HG03378 (cell line): ENCODE measurements at regions not wholly inside any gene's neighbourhood (a gene's known extent, or its start where the extent isn't known, plus 50 kb on each side); places are given as distances from the start of the nearest gene placed in this dataset.

Experiments
- ATAC-seq: cut with Tn5 transposase; IDR thresholded peaks from one replicate; pipeline ENCODE4 v1.9.1; 2021; ENCODE audit warnings: mild to moderate bottlenecking, moderate library complexity; ENCODE audit not compliant: unreplicated experiment

DNA sequence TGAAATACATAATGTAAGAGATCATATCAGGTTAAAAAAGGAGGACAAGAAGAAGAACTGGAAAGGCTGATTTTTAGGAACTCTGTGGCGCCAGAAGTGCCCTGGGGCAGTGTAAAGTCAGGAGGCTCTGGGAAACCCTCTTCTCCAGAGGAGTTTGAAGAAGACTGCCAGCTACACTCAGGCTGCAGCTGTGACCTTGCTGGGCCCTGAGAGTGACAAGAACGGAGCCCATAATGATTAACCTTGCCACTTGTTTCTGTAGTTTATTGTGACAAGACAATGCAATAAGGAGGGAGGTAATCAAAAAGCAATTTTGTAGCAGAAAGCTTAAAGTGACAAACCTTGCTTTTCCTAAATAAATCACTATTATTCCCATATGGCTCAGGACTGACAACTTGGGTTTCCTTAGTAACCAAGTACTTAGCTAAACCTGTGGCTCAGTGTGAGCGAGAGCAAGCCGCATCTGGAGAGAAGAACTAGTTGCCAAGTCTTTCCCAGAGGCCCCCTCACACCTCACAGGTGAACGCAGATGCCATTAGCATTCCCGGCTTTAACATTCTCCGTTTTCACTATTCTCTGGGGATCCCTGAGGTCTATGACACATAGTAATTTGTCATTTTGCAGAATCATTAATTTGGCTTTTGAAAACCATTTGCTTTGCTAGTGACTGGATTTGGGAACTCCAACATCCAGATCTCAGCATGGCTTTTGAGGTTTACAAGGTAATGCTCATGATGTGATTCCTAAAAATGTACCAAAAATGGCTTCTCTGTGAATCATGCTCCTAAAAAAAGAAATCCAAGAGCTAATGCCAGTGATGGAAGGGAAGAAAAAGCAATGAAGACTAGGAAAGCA lies 115.9 kb downstream of the OMA1 start:
- no peak for ATAC-seq

DNA sequence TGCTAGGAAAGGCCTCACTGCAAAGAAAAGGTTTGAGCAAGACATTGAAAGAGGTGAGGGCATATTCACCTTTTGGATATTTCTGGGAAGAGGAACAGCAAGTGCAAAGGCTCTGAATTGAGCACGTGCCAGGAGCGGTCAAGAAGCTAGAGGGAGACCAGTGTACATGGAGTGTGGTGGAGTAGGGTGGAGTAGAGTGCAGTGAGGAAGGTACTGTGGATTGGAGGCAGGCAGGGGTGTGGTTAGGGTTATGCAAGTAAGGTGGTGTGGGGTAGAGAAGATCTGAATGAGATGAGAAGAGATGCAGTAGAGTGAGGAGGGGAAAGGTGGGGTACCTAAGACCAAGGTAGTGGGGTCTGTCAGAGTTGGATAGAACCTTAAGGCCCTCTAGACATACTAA lies 119.6 kb downstream of the OMA1 start:
- no peak for ATAC-seq

DNA sequence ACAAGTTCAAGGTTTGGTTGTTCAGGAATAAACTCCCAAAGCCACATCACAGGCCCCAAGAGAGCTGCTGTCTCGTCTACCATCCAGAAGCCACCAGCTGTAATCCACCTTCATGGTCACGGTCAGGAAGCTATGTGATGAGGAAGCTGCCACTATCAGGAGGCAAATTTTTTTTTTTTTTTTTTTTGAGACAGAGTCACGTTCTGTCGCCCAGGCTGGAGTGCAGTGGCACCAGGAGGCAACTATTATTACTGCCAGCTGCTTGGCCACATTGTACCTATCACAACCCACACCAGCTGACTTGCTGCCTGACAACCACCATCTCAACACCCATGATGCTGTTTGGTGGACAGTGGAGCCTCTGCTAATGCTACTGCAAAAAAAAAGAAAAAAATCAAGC lies 124.1 kb downstream of the OMA1 start:
- no peak for ATAC-seq

DNA sequence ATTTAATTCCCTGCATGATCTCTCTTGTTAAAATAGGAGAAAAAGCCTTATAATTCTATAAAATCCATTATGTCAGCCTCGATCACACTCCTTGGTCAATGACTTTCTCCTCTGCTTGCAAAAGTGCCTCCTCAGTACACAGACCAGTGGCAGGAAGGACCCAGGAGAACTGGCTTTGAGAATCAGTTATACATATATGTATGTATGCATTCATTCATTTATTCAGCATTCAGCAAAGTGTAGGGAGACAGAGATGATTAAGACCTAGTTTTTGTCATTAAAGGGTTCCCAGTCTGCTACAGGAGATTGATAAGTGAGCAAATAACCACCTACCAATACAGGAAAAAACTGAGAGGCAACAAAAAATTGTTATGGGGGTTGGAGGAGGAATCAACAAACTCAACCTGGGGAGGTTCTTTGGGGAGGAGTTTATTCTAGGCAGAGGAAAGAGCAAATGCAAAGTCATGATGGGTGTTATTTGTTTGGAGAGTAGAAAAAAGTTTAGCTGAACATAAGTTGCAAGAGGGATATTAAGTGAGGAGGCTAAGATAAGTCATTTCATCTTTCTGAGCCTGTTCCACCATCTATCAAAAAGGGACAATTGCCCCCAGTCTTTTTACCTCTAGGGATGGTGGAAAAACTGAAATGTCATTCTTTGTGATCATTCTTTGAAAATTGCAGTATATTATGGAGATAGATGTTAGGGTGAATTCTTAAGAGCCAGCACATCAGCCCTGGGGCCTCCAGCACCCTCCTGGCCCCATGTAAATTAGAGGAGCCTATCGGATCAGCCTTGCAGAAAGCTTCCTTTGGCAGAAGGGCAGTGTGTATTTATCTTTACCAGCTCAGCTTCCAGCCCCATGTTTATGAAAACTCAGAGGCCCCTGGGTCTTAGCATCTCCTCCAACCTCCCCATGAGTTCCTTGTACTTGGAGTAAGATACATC lies 128.0 kb downstream of the OMA1 start:
- no peak for ATAC-seq

DNA sequence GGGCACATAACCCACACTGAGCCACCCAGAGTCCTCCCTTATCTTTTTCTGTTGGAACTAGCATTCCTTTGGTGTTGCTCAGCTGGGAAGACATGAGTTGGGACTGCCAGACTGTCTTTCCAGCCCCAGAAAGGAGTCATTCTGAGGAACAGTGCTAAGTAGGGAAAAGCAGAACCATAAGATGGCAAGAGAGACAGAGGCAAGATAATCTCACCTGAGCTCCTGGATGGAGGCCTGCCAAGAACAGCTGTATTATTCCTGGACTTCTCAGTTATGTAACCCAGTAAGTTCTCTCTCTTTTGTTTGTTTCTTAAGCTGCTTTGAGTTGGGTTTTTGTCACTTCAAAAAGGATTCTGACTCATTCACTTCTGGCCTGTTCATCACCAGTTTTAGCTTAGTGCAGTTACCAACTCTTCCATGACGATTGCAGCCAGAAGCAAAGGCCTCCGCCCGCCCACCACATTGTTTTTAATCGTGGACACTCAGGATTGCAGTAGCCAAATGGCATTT lies 134.4 kb downstream of the OMA1 start:
- ATAC-seq = no peak

DNA sequence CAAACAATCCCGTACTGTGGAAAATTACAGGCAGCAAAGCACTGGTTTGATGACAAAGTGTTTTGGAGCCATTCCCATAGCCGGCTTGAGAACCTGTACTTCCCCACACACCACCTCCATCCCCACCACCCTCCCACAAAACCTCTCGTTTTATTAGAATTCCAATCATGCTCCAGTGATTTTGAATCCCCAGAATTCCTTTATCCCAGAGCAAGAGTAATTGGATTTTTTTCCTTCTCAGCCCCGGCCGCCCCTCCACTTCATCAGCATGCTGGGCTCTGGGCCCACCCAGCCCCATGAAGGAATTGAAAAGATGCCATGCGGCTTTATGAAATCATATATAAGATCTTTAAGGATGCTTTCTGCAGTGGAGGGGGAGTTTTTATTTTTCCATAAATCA lies 136.6 kb downstream of the OMA1 start:
- ATAC-seq = no peak

DNA sequence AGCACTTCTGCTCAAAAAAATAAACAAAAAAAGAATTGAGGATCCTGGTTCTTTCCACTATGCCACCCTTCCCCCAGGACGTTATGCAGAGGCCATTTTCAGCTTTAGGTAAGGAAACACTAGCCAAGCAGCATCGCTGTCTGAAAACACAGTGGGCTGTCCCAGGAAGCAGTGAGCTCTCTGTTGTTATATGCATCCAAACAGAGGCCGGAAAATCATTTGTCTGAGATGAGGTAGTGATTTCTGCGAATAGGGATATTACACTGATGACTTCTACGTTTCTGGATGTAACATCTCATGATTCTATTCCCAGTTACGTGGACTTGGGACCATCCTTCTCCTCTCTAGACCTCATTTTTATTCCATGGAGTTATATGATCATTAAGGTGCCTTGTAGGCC lies 137.2 kb downstream of the OMA1 start:
- no peak for ATAC-seq

DNA sequence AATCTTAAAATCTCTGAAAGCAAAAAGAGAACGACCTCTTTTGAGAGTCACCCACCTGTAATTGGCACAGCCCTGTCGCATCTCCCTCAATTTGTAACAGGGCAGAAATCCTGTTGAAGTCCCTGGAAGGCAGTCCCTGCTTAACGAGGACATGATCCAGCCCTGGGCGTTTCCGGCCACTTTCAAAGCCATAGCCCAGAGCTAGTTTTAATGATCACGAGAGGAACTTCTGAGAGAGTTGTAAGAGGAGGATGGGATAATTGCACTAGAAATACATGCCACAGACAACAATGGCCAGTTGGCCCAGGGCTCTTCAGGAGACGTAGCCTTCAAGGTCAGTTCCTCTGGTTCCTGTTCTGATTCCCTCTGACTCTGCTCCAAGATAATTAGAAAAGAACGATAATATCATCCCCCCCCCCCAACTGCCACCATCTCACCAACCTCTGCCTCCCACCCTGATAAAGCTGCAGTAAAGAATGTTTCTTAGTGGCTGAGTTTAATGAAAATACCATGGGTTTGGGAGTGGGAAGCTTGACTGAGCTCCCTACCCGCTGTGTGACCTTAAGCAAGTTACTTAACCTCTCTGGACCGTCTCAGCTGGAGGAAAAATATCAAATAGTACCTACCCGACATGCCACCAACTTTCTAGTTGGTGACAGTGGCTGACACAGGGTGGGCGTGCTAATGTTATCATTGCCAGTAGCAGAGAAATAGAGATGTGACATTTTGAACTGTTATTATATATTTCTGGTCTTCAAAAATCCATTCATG lies 140.0 kb downstream of the OMA1 start:
- no peak for ATAC-seq

DNA sequence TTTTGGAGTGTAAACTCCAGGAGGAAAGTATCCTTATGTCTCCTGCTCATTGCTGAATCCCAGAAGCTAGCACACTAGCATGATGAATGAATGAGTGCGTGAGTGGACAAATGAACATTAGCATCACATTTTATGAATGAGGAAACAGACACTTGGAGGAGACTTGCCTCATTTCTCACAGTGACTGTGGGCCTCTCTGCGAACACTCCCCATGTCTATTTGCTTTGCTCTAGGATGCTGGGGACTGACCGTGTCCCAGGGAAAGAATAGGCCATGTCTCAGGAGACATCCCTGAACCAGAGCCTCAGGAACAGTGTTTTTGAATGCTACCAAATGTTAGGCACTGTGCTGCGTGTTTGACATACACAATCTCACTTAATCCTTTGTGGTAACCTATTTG lies 140.9 kb downstream of the OMA1 start:
- no peak for ATAC-seq

DNA sequence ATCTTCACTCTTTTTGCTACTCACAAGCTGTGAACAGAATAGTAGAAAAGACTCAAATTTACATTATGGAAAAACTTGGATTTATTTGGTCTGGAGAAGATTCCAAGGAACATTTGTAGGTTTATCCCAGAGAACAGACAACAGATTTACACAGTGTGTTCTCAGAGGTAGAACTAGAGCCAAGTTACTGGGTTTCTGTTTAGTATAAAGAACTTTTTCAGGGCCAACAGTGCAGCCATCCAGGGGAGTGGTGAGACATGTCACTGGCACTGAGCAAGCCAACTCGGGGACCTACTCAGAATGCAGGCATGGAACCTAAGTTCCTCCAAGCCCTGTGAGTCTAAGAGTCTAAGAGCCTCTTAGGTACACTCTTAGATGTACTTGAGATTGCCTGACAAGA lies 142.6 kb downstream of the OMA1 start:
- ATAC-seq = no peak

DNA sequence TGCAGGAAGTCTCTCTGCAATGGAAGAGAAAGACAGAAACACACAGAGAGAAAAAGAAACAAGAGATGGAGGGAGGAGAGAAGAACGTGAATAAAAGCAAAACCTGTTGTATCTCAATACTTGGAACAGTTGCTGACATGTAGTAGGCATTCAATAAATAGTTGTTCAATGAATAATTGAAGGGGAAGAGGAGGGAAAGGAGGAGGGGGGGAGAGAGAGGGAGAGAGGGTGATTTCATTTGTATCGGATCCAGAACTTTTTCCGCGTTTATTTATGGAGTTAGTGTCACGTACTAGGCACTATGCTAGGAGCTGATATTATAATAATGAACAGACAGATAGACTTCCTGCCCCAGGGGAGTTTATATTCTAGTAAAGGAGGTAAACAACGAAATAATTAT lies 144.1 kb downstream of the OMA1 start:
- no peak for ATAC-seq

DNA sequence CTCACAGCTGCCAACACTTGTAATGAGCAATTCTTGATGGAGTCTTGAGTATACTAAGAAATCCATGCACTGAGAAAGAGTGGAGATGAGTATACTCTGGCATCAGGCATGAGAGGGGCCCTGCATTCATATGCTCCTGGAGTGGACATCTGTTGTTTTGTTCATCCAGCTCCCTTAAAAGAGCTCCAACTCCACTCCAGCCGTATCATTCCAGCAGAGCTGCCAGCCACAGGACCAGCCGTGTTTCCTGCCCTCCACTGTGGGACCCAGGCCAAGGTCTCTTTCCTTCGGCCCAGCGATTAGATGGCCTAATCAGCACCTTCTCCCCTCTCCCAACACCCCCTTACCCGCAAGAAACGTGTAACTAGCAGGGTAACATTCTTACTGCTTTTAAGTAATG lies 144.5 kb downstream of the OMA1 start:
- ATAC-seq = no peak

DNA sequence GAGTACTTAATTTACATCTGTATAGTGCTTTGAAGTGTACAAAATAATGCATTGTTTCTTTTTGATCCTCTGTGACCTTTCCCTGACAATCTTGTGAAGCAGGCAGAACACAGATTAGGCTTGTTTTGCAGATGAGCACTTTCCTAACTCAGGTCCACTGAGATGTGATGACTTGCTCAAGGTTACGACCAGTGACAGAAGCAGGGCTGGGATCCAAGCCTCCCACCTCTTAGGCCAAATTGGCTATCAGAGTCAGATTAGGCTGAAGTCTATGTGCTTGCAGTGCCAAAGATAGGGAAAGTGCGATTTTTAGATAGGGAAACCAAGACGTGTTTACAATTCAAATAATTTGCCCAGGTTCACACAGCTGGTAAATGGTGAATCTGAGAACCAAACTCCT lies 147.3 kb downstream of the OMA1 start:
- no peak for ATAC-seq

DNA sequence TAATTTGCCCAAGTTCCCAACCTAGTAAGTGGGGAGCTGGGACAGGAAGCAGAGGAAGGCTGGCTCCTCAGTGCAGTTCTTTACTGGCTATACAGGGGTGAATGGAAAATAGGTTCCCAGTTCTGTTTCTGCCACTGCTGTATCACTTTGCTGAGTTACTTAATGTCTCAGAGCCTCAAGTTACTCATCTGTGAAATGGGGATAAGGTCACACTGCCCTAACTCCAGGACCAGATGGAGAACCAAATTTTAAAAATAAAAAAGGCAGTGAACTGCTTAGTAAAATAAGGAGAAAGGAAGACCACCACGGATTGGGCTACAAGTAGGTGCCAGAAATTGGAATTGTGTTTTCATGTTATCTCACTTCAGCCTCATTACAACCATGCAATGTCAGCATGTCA lies 147.8 kb downstream of the OMA1 start:
- ATAC-seq = no peak

DNA sequence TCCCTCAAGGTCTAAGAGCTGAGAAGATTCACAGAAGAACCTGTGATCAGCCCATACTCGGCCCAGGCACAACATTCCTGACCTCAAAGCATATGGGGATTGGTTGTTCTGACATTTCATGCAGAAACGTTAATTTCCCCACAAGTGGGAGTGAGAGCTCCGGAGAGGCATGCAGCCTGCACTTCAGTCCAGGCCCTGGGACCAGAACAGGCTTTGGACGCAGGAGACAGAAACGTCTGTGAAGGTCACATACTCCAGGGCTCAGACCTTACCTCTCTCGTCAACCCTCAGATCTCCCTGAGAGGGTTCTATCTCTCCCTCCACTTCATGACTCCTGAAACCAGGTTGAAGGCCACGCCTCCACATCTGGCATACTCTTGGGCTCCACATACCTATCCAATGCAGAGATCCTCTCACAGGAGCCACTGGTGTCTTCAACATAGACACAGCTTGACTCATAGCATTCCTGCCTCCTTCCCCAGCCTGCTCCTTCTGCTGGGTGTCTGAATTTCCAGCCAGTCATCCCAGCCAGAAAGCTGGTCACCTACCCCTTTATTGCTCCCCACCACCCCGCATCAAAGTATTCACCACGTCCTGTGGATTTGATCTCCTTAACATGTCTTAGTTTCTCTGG lies 149.2 kb downstream of the OMA1 start:
- no peak for ATAC-seq

DNA sequence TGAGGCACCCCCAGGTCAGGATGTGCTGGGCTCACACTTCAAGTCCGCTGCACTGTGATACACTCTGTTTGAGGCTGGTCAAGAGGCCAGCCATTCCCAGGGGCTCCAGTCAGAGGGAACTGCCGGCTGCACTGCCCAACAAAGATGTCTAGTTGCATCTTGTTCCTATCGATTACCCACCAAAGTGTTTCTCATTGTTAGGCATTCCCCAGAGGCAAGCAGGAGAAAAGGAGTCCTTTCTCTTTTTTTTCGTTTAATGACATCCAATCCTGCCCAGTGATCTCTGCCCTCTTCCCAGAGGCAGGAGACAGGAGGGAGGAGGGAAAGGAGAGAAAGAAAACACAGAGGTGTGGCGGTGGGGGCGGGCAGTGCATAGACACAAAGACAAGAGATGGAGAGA lies 150.4 kb downstream of the OMA1 start:
- ATAC-seq = no peak

DNA sequence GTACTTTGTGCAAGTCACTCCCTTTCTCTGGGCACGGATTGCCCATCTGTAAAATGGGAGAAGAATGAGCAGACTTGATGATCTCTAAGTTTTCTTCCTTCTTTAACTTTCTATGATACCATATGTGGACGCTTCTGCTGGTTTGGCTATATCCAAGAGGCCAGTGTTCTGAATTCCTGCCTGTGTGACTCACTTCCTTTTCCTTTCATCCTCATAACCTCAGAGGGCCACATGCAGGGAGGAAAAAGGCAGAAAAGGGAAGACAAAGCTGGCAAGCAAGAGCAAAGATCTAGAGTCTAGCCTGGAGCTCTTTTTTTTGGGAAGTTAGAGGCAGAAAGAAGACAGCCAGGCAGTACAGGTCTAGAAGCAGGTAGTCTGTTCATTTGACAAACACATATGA lies 151.2 kb downstream of the OMA1 start:
- ATAC-seq = no peak

DNA sequence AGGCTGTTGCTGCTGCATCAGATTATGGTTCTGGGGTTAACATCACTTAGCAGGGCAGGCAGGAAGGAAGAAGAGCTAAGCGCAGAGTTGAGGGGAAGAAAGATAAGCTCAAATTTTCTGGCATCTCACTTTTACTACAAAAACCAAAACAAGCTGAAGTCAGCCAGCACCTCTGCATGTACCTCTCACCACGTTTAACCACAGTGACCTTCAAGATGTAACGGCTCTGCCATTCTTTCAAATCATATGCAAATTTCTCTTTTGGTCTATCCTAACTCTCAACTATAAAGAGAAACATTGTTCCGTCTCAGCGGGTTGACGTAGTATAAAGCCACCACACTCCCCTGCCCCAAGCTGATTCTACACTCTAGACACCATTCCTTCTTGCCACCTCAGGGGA lies 154.4 kb downstream of the OMA1 start:
- peak; percentile 71 for ATAC-seq

DNA sequence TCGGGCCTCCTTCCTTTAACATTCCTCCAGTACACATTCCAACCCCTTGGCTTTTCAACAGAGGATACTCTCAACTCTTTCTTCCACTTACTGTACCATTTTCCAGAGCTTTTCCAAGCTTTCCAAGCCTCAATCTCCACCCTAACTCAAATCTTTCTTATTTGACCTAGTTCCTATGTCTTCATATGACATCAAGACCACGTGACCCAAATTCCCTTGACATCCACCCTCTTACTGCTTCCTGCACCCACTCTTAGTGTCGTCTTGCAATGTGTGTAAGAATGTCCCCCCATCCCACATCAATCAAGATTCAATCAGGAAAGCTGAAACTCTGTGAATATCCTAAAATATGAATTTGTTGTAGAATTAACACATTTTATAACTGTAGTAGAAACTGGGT lies 155.0 kb downstream of the OMA1 start:
- no peak for ATAC-seq

DNA sequence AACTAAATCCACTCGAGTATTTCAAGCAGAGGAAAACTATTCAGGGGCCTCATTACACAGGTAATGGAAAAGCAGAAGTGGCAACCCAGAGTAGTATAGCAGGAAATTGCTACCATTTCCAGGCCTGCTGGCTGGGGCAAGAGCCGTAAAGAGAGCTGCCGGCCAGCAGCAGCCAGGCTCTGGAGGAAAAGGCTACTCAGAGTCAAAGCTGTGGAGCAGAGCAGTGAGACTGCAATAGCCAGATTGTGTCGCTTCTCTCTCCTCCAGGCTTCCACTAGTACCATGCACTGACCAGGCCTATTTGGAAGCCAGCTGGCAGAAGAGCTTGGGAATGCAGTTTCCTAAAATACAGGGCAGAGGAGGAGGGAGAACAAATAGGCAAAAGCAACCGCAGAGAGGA lies 155.5 kb downstream of the OMA1 start:
- ATAC-seq = no peak

DNA sequence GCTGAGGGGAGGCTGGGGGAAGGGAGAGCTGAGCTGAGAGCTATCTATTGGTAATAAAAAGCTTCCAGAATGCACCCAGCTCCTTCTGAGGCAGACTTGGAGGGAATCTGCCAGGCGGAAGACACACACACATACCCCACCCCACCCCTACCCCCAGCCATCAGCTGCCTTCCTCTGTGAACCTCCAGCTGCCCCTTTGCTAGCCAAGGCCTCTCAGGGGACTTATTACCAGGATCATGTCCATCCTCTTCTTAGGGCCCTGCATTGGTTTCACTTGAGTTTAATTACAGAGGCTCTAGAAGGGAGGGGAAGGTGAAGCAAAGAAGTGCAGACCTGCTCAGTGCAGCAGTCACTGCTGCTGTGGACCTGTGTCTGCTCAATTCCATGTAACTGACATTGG lies 156.4 kb downstream of the OMA1 start:
- no peak for ATAC-seq
